OCI-LY1 (cell line): ENCODE measurements at regions not wholly inside any gene's neighbourhood (a gene's known extent, or its start where the extent isn't known, plus 50 kb on each side); places are given as distances from the start of the nearest gene placed in this dataset.

Experiments
- CTCF ChIP-seq: fragments of 200-600 bp; sonication (generic), shearing (Covaris generic); IDR thresholded peaks from 2 replicates; pipeline ENCODE4 v1.5.1; 2017; ENCODE audit warnings: mild to moderate bottlenecking, antibody characterized with exemption, low read length, moderate library complexity, mixed read lengths
- EZH2 ChIP-seq: fragments of 200-600 bp; sonication (generic), shearing (Covaris generic); IDR thresholded peaks from 2 replicates; pipeline ENCODE4 v1.8.0; 2017; ENCODE audit warnings: borderline replicate concordance, mixed run types, mild to moderate bottlenecking, antibody characterized with exemption, low read length, moderate library complexity, mixed read lengths

- TF ChIP-seq EZH2 (no peak), CTCF (no peak)
These were observed 649.9 kb downstream of the IRX1 start for GRCh38 chr5:4245511-4245910.
